Stomach smooth muscle (tissue), 2 donors: ENCODE measurements at regions not wholly inside any gene's neighbourhood (a gene's known extent, or its start where the extent isn't known, plus 50 kb on each side); places are given as distances from the start of the nearest gene placed in this dataset.
A peak's percentile ranks its signal among the peaks of the same experiment; 100 is the strongest.

ENCODE experiments used
- H3K27ac ChIP-seq: one replicate; pipeline ENCODE4 v1.7.0; 2013; ENCODE audit warnings: mild to moderate bottlenecking, low read length, inconsistent platforms
- H3K27me3 ChIP-seq, 2 donors: one replicate each; pipeline ENCODE4 v1.7.0; 2013; ENCODE audit warnings: low read length in 2 of 2; ENCODE audit not compliant: insufficient read depth in 2 of 2, control insufficient read depth in 1 of 2
- H3K36me3 ChIP-seq, 2 donors: one replicate each; pipeline ENCODE4 v1.7.0; 2013; ENCODE audit warnings: low read length in 2 of 2; ENCODE audit not compliant: control insufficient read depth in 2 of 2, insufficient read depth in 2 of 2
- H3K4me1 ChIP-seq: one replicate; pipeline ENCODE4 v1.7.0; 2013; ENCODE audit warnings: low read length; ENCODE audit not compliant: control insufficient read depth, insufficient read depth
- H3K4me3 ChIP-seq, 2 donors: one replicate each; pipeline ENCODE4 v1.7.0; 2013; ENCODE audit warnings: low read length in 2 of 2
- H3K9ac ChIP-seq, 2 donors: one replicate each; pipeline ENCODE4 v1.7.0; 2013; ENCODE audit warnings: low read length in 2 of 2, mild to moderate bottlenecking in 1 of 2
- H3K9me3 ChIP-seq, 2 donors: one replicate each; pipeline ENCODE4 v1.7.0; 2013; ENCODE audit warnings: low read length in 2 of 2; ENCODE audit not compliant: control insufficient read depth in 2 of 2
- donor health status: healthy.
- donor health status: Pancreatic carcinoma.

GRCh38 chr20:24777746-24778145 lies 171.3 kb upstream of the CST7 start:
- H3K4me3 ChIP-seq = no peak overlapping the region
- no peak overlapping the region for H3K27ac ChIP-seq
- H3K36me3 ChIP-seq = no peaks in the 10 kb centered on the region
- no peaks in the 10 kb centered on the region for H3K27me3 ChIP-seq
- peaks cover 22% of the 10 kb centered on the region for H3K4me1 ChIP-seq
- H3K9me3 ChIP-seq = no peaks in the 10 kb centered on the region
- no peak overlapping the region for H3K9ac ChIP-seq

GRCh38 chr20:24778585-24779031 lies 170.5 kb upstream of the CST7 start:
- Histone ChIP-seq H3K9me3 (no peaks in the 10 kb centered on the region), H3K27me3 (no peaks in the 10 kb centered on the region), H3K4me3 (no peak overlapping the region), H3K36me3 (no peaks in the 10 kb centered on the region), H3K4me1 (peaks cover 22% of the 10 kb centered on the region), H3K9ac (no peak overlapping the region), H3K27ac (no peak overlapping the region)

- Histone ChIP-seq H3K36me3 (no peaks in the 10 kb centered on the region), H3K27ac (no peak overlapping the region), H3K9ac (no peak overlapping the region)
Observed at GRCh38 chr20:24779131-24779530, 169.9 kb upstream of the CST7 start.

DNA sequence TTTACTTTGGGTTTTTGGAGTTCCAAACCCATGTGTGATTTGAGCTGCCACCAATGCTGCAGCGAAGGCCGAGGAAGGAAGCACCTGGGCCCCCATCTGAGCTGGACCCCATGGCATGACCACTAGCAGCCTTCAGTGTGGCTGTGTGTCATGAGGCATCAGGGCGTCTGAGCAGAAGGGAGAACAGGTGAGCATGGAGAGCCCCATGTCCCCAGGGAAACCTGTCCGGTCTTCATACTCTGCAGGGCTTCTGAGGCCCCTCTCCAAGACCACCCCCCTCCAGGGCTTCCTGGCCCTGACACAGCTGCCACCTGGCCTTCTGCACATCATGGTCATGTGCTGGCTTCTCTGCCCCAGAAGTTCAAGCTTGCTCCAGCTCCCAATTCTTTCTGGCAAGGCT lies 169.1 kb upstream of the CST7 start:
- no peak overlapping the region for H3K27ac ChIP-seq
- no peaks in the 10 kb centered on the region for H3K36me3 ChIP-seq
- peaks cover 22% of the 10 kb centered on the region for H3K4me1 ChIP-seq
- no peak overlapping the region for H3K4me3 ChIP-seq
- H3K27me3 ChIP-seq = no peaks in the 10 kb centered on the region
- no peaks in the 10 kb centered on the region for H3K9me3 ChIP-seq
- H3K9ac ChIP-seq = no peak overlapping the region

More at GRCh38 chr20:24779131-24779530, 169.9 kb upstream of the CST7 start:
- Histone ChIP-seq H3K9me3 (no peaks in the 10 kb centered on the region), H3K27me3 (no peaks in the 10 kb centered on the region), H3K4me1 (peaks cover 22% of the 10 kb centered on the region), H3K4me3 (no peak overlapping the region)

GRCh38 chr20:24780674-24781417 lies 168.2 kb upstream of the CST7 start:
- Histone ChIP-seq H3K4me3 (no peak overlapping the region), H3K9ac (no peak overlapping the region), H3K27ac (no peak overlapping the region), H3K36me3 (no peaks in the 10 kb centered on the region), H3K4me1 (peaks cover 22% of the 10 kb centered on the region), H3K9me3 (no peaks in the 10 kb centered on the region), H3K27me3 (no peaks in the 10 kb centered on the region)

GRCh38 chr20:24781418-24781980 lies 167.6 kb upstream of the CST7 start:
- peaks cover 22% of the 10 kb centered on the region for H3K4me1 ChIP-seq
- no peaks in the 10 kb centered on the region for H3K9me3 ChIP-seq
- H3K27me3 ChIP-seq = no peaks in the 10 kb centered on the region
- no peaks in the 10 kb centered on the region for H3K36me3 ChIP-seq
- no peak overlapping the region for H3K9ac ChIP-seq
- H3K27ac ChIP-seq = no peak overlapping the region
- H3K4me3 ChIP-seq = no peak overlapping the region

DNA sequence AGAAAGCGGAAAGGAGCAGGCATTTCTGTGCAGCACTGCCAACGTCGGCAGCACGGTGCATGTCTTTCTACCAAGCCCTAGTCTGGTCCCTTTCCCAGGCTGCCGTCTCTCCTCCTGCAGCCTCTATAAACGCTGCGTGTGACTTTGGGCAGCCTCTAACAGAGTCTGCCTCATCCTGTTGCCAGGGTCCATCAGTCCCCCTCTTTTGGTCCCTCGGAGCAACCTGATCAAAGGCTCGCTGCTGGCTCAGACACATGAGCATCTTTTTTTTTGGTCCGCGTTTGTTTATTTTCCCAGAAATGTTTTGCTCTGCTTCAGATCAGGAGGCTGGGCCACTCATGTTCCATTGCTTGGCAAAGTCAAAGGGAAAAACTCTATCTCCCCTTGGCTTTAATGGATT lies 166.8 kb upstream of the CST7 start:
- Histone ChIP-seq H3K9me3 (no peaks in the 10 kb centered on the region), H3K9ac (no peak overlapping the region), H3K27me3 (no peaks in the 10 kb centered on the region), H3K36me3 (no peaks in the 10 kb centered on the region), H3K27ac (no peak overlapping the region), H3K4me1 (peaks cover 22% of the 10 kb centered on the region), H3K4me3 (peak overlapping the region in 1 of 2 donors; percentile 29)

DNA sequence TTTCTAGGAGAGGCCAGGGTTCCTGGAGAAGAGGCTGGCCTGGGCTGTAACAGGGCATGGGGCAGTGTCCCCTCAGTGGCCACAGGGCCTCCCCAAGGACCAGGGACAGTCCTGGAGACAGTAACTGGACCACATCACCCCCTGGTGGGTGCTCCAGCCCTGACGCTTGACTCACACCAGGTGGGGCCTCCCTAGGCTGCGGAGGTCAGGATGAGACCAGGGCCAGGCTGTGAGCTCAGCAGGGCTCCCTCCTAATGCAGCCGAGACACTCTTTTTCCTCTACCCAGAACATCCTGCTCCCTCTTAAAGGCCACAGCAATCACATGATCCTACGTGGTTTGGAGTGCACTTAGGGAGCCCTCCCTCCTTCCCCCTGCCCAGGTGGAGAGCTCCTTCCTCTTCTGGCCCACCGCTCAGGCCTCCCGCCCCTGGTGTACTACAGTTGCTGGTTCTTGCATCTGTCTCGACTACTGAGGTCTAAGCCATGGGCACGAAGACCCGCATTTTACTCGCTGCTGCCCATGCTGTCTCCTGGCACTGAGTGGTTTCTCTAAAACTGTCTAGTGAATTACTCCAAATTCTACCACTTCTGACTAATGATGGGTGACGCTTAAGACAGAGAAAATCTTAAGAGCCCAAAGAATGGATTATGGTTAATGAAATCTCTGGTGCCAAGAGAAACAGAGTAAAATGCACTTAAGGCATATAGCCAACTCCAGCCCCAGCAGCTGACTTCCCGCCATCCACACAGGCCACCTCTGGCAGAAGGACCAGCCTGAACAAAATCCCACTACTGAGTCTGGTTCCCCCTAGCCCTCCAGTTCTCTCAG lies 166.1 kb upstream of the CST7 start:
- H3K4me3 ChIP-seq = no peak overlapping the region
- H3K4me1 ChIP-seq = peaks cover 22% of the 10 kb centered on the region
- no peak overlapping the region for H3K9ac ChIP-seq
- no peaks in the 10 kb centered on the region for H3K36me3 ChIP-seq
- H3K27me3 ChIP-seq = no peaks in the 10 kb centered on the region
- H3K27ac ChIP-seq = no peak overlapping the region
- H3K9me3 ChIP-seq = no peaks in the 10 kb centered on the region

DNA sequence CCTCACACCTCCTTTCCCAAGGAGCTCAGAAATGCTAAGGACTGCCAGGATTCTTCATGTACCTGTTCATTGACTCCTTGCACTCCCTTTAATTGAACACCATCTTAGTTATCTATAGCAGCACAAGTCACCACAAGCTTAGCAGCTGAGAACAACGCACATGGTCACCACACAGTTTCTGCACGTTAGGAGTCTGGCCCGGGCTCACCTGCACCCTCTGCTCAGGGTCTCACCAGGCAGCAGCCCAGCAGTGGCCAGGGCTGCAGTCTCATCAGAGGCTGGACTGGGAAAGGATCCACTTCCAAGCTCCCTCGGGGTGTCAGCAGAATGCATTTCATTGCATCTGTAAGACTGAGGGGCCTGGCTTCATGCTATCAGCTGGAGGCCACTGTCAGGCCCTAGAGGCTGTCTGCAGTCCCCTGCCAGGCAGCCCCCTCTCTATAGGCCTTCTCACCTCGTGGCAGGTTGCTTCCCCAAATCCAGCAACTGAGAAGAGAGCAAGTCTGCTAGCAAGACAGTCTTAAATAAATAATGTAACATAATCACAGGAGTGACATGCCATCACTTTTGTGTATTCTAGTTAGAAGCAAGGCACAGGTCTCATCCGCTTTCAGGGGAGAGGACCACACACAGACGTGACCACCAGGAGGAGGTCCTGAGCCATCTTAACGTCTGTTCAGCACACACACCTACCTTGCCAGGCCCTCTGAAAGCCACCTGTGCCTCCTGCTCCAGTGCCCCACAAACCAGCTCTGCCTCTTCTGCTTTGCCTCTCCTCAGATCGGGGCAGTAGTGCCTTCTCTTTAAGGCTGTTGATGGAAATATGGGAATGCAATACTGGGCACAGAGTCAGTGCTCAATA lies 165.2 kb upstream of the CST7 start:
- no peak overlapping the region for H3K4me3 ChIP-seq
- H3K9ac ChIP-seq = no peak overlapping the region
- H3K4me1 ChIP-seq = peaks cover 22% of the 10 kb centered on the region
- no peaks in the 10 kb centered on the region for H3K9me3 ChIP-seq
- no peaks in the 10 kb centered on the region for H3K36me3 ChIP-seq
- no peak overlapping the region for H3K27ac ChIP-seq
- no peaks in the 10 kb centered on the region for H3K27me3 ChIP-seq

- Histone ChIP-seq H3K4me1 (peaks cover 19% of the 10 kb centered on the region), H3K27me3 (no peaks in the 10 kb centered on the region), H3K27ac (no peak overlapping the region), H3K9me3 (no peaks in the 10 kb centered on the region), H3K36me3 (no peaks in the 10 kb centered on the region), H3K4me3 (no peak overlapping the region), H3K9ac (no peak overlapping the region)
Observed at GRCh38 chr20:24784607-24785006, 164.5 kb upstream of the CST7 start.
